Uterus (tissue), 3 donors: ENCODE measurements at regions not wholly inside any gene's neighbourhood (a gene's known extent, or its start where the extent isn't known, plus 50 kb on each side); places are given as distances from the start of the nearest gene placed in this dataset.

ENCODE experiments used
- DNase-seq, 2 donors: peaks; one replicate each; pipeline ENCODE4 v3.0.0-alpha.2; 2019 to 2020
- H3K27ac ChIP-seq, 2 donors: fragments of 200-600 bp; sonication (generic); 1 replicate in 1 of 2; 2 replicates in 1 of 2; pipeline ENCODE4 v1.5.1; 2016 to 2018
- H3K27me3 ChIP-seq, 2 donors: fragments of 200-600 bp; sonication (generic); one replicate each; pipeline ENCODE4 v1.5.1; 2018 to 2019; ENCODE audit warnings: control low read depth in 1 of 2
- H3K36me3 ChIP-seq, 2 donors: fragments of 200-600 bp; sonication (generic); one replicate each; pipeline ENCODE4 v1.5.1; 2019; ENCODE audit warnings: control low read depth in 1 of 2
- H3K4me1 ChIP-seq, 2 donors: fragments of 200-600 bp; sonication (generic); one replicate each; pipeline ENCODE4 v1.5.1; 2018 to 2019; ENCODE audit warnings: control low read depth in 1 of 2
- H3K4me3 ChIP-seq, 2 donors: fragments of 200-600 bp; sonication (generic); 1 replicate in 1 of 2; 2 replicates in 1 of 2; pipeline ENCODE4 v1.5.1; 2018 to 2019; ENCODE audit warnings: mild to moderate bottlenecking in 1 of 2
- H3K9me3 ChIP-seq, 2 donors: fragments of 200-600 bp; sonication (generic); one replicate each; pipeline ENCODE4 v1.5.1; 2019; ENCODE audit warnings: control low read depth in 1 of 2
- CTCF ChIP-seq, 4 experiments: fragments of 200-600 bp in 2 of 4; fragments of 450-650 bp in 2 of 4; sonication (generic) in 2 of 4; IDR thresholded peaks; one replicate each; pipeline ENCODE4 v1.5.1; 2016 to 2019; ENCODE audit warnings: antibody characterized with exemption in 4 of 4, mild to moderate bottlenecking in 2 of 4, moderate library complexity in 1 of 4
- POLR2A ChIP-seq, 2 donors: fragments of 450-650 bp; IDR thresholded peaks; one replicate each; pipeline ENCODE4 v1.6.1; 2016; ENCODE audit warnings: antibody characterized with exemption in 2 of 2, mild to moderate bottlenecking in 1 of 2, moderate library complexity in 1 of 2
- intact Hi-C: fragments of 100-400 bp; cut with DNase I; formaldehyde crosslinking; loops from one replicate; pipeline ENCODE4 v1.15.1; 2023; ENCODE audit warnings: low total_unique reads
- donor health status: DM: yes; HTN: yes; CAD: no.

DNA sequence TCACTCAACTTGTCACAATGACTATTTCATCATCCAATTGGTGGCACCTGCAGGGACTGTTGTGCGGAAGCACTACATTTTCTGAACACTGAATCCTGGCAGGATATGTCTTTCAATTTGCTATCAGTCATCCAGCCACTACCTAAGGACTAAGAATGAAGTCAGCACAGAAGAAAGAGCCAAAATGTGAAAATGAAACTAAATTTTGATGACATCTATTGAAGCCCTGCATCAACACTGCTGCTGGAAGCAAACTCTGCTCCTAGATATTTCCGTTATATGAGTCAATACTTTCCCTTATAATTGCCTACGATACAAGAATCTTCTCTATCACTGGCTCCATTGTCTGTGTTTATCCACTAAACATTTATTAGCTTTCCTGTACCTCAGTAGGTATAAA is 917.9 kb downstream of the RAPGEF2 start:
- no peaks in the 10 kb centered on the region for H3K36me3 ChIP-seq
- no peaks in the 10 kb centered on the region for H3K27me3 ChIP-seq
- TF ChIP-seq POLR2A (IDR thresholded peaks at IDR 0.05) (no peak), CTCF (IDR thresholded peaks at IDR 0.05) (no peak)
- H3K9me3 ChIP-seq, result no peaks in the 10 kb centered on the region
- no peak overlapping the region for H3K27ac ChIP-seq
- no peak for DNase-seq
- H3K4me1 ChIP-seq, result no peaks in the 10 kb centered on the region
- intact Hi-C loops, result no loop called here
- H3K4me3 ChIP-seq, result no peak overlapping the region

DNA sequence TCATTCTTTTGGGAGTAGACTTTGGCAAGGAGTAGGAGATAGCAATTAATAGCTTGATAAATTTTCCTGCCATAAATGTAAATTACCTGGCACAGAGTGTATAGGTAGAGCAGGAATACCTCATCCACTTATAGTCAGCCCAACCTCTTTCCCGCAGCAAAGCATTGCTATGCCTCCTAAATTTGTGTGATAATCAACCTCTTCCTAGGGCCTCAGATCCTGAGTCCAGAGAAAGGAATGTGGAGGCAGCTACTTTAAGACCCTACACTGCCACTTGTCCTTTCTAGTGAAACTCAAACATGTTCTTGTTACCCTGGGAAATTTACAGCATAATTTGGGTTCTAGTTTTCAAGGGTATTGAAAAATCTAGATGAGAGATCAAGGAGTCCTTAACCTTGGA is 919.0 kb downstream of the RAPGEF2 start:
- Histone ChIP-seq H3K27me3 (no peaks in the 10 kb centered on the region), H3K4me3 (no peak overlapping the region), H3K36me3 (no peaks in the 10 kb centered on the region), H3K9me3 (no peaks in the 10 kb centered on the region), H3K27ac (no peak overlapping the region), H3K4me1 (no peaks in the 10 kb centered on the region)
- intact Hi-C loops, result no loop called here
- DNase-seq, result no peak
- TF ChIP-seq POLR2A (IDR thresholded peaks at IDR 0.05) (no peak), CTCF (IDR thresholded peaks at IDR 0.05) (no peak)

- Histone ChIP-seq H3K9me3 (no peaks in the 10 kb centered on the region), H3K27ac (no peak overlapping the region), H3K36me3 (no peaks in the 10 kb centered on the region), H3K4me3 (no peak overlapping the region), H3K27me3 (no peaks in the 10 kb centered on the region), H3K4me1 (no peaks in the 10 kb centered on the region)
- TF ChIP-seq POLR2A (IDR thresholded peaks at IDR 0.05), result no peak
- no peak for TF ChIP-seq CTCF (IDR thresholded peaks at IDR 0.05)
- DNase-seq, result no peak
- intact Hi-C loops, result no loop called here
These were observed 923.8 kb downstream of the RAPGEF2 start for GRCh38 chr4:160026721-160027120.

- no peaks in the 10 kb centered on the region for H3K36me3 ChIP-seq
- H3K27ac ChIP-seq, result no peak overlapping the region
- intact Hi-C loops, result no loop called here
- no peak for TF ChIP-seq POLR2A (IDR thresholded peaks at IDR 0.05)
- no peak for TF ChIP-seq CTCF (IDR thresholded peaks at IDR 0.05)
- no peak for DNase-seq
- H3K4me1 ChIP-seq, result no peaks in the 10 kb centered on the region
- H3K4me3 ChIP-seq, result no peak overlapping the region
- H3K27me3 ChIP-seq, result no peaks in the 10 kb centered on the region
- no peaks in the 10 kb centered on the region for H3K9me3 ChIP-seq
These were observed 931.6 kb downstream of the RAPGEF2 start for GRCh38 chr4:160034501-160034900.

- DNase-seq, result no peak
- no peaks in the 10 kb centered on the region for H3K4me1 ChIP-seq
- H3K4me3 ChIP-seq, result no peak overlapping the region
- H3K36me3 ChIP-seq, result no peaks in the 10 kb centered on the region
- H3K27me3 ChIP-seq, result no peaks in the 10 kb centered on the region
- TF ChIP-seq POLR2A (IDR thresholded peaks at IDR 0.05), result no peak
- TF ChIP-seq CTCF (IDR thresholded peaks at IDR 0.05), result no peak
- intact Hi-C loops, result no loop called here
- no peaks in the 10 kb centered on the region for H3K9me3 ChIP-seq
- no peak overlapping the region for H3K27ac ChIP-seq
These were observed 935.7 kb downstream of the RAPGEF2 start for GRCh38 chr4:160038615-160039014.
